ENCODE measurements at regions not wholly inside any gene's neighbourhood (a gene's known extent, or its start where the extent isn't known, plus 50 kb on each side); places are given as distances from the start of the nearest gene placed in this dataset.

DNA sequence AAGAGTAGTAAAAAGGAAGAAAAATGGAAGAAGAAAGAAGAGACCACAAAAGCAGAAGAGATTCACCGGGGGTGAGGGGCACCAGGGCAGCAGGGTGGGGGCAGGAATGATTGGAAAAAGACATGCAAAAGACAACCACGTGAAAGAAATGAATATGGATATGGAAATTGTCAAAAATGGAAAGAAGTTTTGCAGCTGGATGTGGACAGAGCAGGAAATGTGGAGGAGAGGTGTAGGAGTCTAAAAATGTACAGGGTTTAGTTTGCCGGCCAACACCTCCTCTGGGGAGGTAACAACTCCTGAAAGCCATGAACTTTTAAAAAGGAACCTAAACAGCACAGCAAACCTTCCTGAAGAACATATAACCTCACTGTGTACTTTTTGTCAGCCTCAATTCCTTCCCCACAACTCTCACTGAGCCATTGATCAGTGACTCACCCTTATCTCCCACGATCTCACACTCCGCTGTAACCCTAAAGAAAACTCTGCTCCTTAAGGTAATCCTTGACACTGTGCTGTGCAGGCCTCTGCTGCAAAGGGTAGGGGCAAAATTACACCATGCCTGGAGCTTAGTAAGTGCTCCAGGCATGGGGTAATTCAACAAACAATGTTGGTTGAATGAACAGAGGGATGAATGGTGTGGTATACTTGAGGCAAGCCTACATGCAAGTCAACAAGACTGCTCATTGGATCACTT, 100.2 kb upstream of the BOC start:
- TF ChIP-seq, protein P1, sequence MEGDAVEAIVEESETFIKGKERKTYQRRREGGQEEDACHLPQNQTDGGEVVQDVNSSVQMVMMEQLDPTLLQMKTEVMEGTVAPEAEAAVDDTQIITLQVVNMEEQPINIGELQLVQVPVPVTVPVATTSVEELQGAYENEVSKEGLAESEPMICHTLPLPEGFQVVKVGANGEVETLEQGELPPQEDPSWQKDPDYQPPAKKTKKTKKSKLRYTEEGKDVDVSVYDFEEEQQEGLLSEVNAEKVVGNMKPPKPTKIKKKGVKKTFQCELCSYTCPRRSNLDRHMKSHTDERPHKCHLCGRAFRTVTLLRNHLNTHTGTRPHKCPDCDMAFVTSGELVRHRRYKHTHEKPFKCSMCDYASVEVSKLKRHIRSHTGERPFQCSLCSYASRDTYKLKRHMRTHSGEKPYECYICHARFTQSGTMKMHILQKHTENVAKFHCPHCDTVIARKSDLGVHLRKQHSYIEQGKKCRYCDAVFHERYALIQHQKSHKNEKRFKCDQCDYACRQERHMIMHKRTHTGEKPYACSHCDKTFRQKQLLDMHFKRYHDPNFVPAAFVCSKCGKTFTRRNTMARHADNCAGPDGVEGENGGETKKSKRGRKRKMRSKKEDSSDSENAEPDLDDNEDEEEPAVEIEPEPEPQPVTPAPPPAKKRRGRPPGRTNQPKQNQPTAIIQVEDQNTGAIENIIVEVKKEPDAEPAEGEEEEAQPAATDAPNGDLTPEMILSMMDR (IDR thresholded peaks at IDR 0.05) = no peak
- TF ChIP-seq POLR2A (IDR thresholded peaks at IDR 0.05) = no peak
